ENCODE measurements at regions not wholly inside any gene's neighbourhood (a gene's known extent, or its start where the extent isn't known, plus 50 kb on each side); places are given as distances from the start of the nearest gene placed in this dataset.

- peaks cover 1 to 4% of the 10 kb centered on the region in 2 experiments; a peak in 2 of 5 replicates for H3K27me3 ChIP-seq (ENCODE audit: control insufficient read depth in 1 of 2, insufficient read depth in 2 of 2, low read length in 2 of 2)
- H3K4me2 ChIP-seq (ENCODE audit: low read depth, low read length): no peak overlapping the region
- WGBS (ENCODE audit: low lambda C conversion rate): 0% methylated on average over 1 of the region's 2 CpGs
- H3K9me3 ChIP-seq (ENCODE audit: low read length): no peaks in the 10 kb centered on the region
- no peak overlapping the region for H3K27ac ChIP-seq (ENCODE audit: extremely low read length, insufficient read depth, low read length)
- H3K79me2 ChIP-seq (ENCODE audit: insufficient read depth, low read length): no peaks in the 10 kb centered on the region
- no peak for ATAC-seq
- no peak overlapping the region for H3K9ac ChIP-seq (ENCODE audit: insufficient read depth, low read depth, low read length)
- no peak for DNase-seq (ENCODE audit: low spot score)
- no peak overlapping the region for H3K4me3 ChIP-seq (replicated peaks in 1 of 3; ENCODE audit: insufficient read depth in 1 of 3, low read depth in 2 of 3, low read length in 3 of 3)
- in situ Hi-C loops (cut with HindIII; ENCODE audit: extremely low pct_ligation_motif_present, low pct_unique_long_range_greater_than_20kb): loop anchor here (10.0 kb wide), 1 partner anchor 303 kb away; no protein-coding TSS in a partner anchor
- ChIA-PET POLR2A (no interaction called here), CTCF (ENCODE audit: low intra/inter-chr PET ratio, low total read pairs) (no interaction called here)
- FAIRE-seq: no peak
- no TSS peak for BruUV-seq (replicated peaks)
- no peaks in the 10 kb centered on the region for H4K20me1 ChIP-seq (ENCODE audit: insufficient read depth, low read length)
- TF ChIP-seq BCL3 (CRISPR knock-in tag; IDR thresholded peaks at IDR 0.05) (no peak), ELF1 (CRISPR knock-in tag; IDR thresholded peaks at IDR 0.05) (no peak), CENPX (CRISPR knock-in tag; IDR thresholded peaks at IDR 0.05) (no peak), ERF (CRISPR knock-in tag; IDR thresholded peaks at IDR 0.05) (no peak), ZNF451 (CRISPR knock-in tag; IDR thresholded peaks at IDR 0.05) (no peak), DR1 (CRISPR knock-in tag; IDR thresholded peaks at IDR 0.05) (no peak), ZNF569 (CRISPR knock-in tag; IDR thresholded peaks at IDR 0.05; ENCODE audit: borderline replicate concordance) (no peak), ZNF101 (CRISPR knock-in tag; IDR thresholded peaks at IDR 0.05; ENCODE audit: borderline replicate concordance, low read depth) (no peak)
- no peak overlapping the region for H2AFZ ChIP-seq (ENCODE audit: low read length)
- H3K4me1 ChIP-seq (ENCODE audit: insufficient read depth, low read length): no peaks in the 10 kb centered on the region
- intact Hi-C loops (cut with micrococcal nuclease; ENCODE audit: unreplicated experiment): no loop called here
- H3K36me3 ChIP-seq (replicated peaks in 1 of 2; ENCODE audit: control insufficient read depth in 1 of 2, insufficient read depth in 2 of 2, low read length in 2 of 2): no peaks in the 10 kb centered on the region
These were observed 321.4 kb downstream of the MATN1 start for GRCh38 chr1:30402031-30402430.

GRCh38 chr1:30400507-30400906 is 322.9 kb downstream of the MATN1 start:
- no peak for TF ChIP-seq PRDM10 (CRISPR knock-in tag; IDR thresholded peaks at IDR 0.05; ENCODE audit: low read depth)
- no peaks in the 10 kb centered on the region for H3K9me3 ChIP-seq (ENCODE audit: low read length)
- no peak overlapping the region for H3K27ac ChIP-seq (ENCODE audit: extremely low read length, insufficient read depth, low read length)
- H3K4me1 ChIP-seq (ENCODE audit: insufficient read depth, low read length): no peaks in the 10 kb centered on the region
- ChIA-PET CTCF (ENCODE audit: low intra/inter-chr PET ratio, low total read pairs) (no interaction called here), POLR2A (no interaction called here)
- H3K4me2 ChIP-seq (ENCODE audit: low read depth, low read length): no peak overlapping the region
- in situ Hi-C loops (cut with HindIII; ENCODE audit: extremely low pct_ligation_motif_present, low pct_unique_long_range_greater_than_20kb): loop anchor here (10.0 kb wide), 1 partner anchor 304 kb away; no protein-coding TSS in a partner anchor
- H3K36me3 ChIP-seq (replicated peaks in 1 of 2; ENCODE audit: control insufficient read depth in 1 of 2, insufficient read depth in 2 of 2, low read length in 2 of 2): no peaks in the 10 kb centered on the region
- peaks cover 1 to 4% of the 10 kb centered on the region in 2 experiments; a peak in 2 of 5 replicates for H3K27me3 ChIP-seq (ENCODE audit: control insufficient read depth in 1 of 2, insufficient read depth in 2 of 2, low read length in 2 of 2)
- H4K20me1 ChIP-seq (ENCODE audit: insufficient read depth, low read length): no peaks in the 10 kb centered on the region
- FAIRE-seq (no peak), DNase-seq (ENCODE audit: low spot score) (no peak), ATAC-seq (no peak)
- H3K79me2 ChIP-seq (ENCODE audit: insufficient read depth, low read length): no peaks in the 10 kb centered on the region
- intact Hi-C loops (cut with micrococcal nuclease; ENCODE audit: unreplicated experiment): no loop called here
- H3K4me3 ChIP-seq (replicated peaks in 1 of 3; ENCODE audit: insufficient read depth in 1 of 3, low read depth in 2 of 3, low read length in 3 of 3): no peak overlapping the region
- no peak overlapping the region for H3K9ac ChIP-seq (ENCODE audit: insufficient read depth, low read depth, low read length)
- no peak overlapping the region for H2AFZ ChIP-seq (ENCODE audit: low read length)
- 0% methylated on average over 1 of the region's 4 CpGs for WGBS (ENCODE audit: low lambda C conversion rate)
- BruUV-seq (replicated peaks): no TSS peak
